HCT116 (cell line): ENCODE measurements at regions not wholly inside any gene's neighbourhood (a gene's known extent, or its start where the extent isn't known, plus 50 kb on each side); places are given as distances from the start of the nearest gene placed in this dataset.

ENCODE experiments used
- ATAC-seq: fragments of 200-7000 bp; cut with Tn5 transposase; 2 replicates; pipeline ENCODE4 v1.9.1; 2020; ENCODE audit warnings: mild to moderate bottlenecking, moderate library complexity
- BruUV-seq: library from RNA; stranded (reverse); fragments of 400-500 nt; replicated peaks from 2 replicates; lab custom pipeline; 2021; lab: Mats Ljungman, UMichigan
- CTCF ChIA-PET: fragments of 300-600 bp; sonication (Branson Sonifier 250); formaldehyde crosslinking; loops from one replicate; lab custom pipeline; 2021; ENCODE audit warnings: antibody characterized with exemption; lab: Charles Lee
- POLR2A ChIA-PET: fragments of 300-600, 350-600 bp; sonication (Branson Sonifier 250); formaldehyde crosslinking; loops from one replicate; lab custom pipeline; 2021; ENCODE audit warnings: antibody characterized with exemption; lab: Charles Lee
- RAD21 ChIA-PET, 2 experiments: fragments of 300-600 bp; sonication (Branson Sonifier 250); formaldehyde crosslinking; loops; one replicate each; lab custom pipeline; 2023; ENCODE audit warnings: low total read pairs in 2 of 2; ENCODE audit not compliant: uncharacterized antibody in 2 of 2, unreplicated experiment in 2 of 2, low non-redundant PET in 1 of 2; lab: Charles Lee
- DNase-seq: peaks from one replicate; pipeline ENCODE4 v3.0.0-alpha.2; 2010; ENCODE audit warnings: low read depth, low spot score
- H2AFZ ChIP-seq: fragments of 200-600 bp; shearing (Covaris generic), sonication (generic); 2 replicates; pipeline ENCODE4 v1.6.1; 2017; ENCODE audit warnings: low read depth, mixed run types, mixed read lengths, antibody characterized with exemption, low read length; ENCODE audit not compliant: poor library complexity, severe bottlenecking
- H3K27ac ChIP-seq: 2 replicates; pipeline ENCODE4 v1.5.1; 2012; ENCODE audit warnings: low read depth, low read length
- H3K27me3 ChIP-seq: fragments of 200-600 bp; sonication (generic); 2 replicates; pipeline ENCODE4 v1.6.1; 2016; ENCODE audit warnings: mixed run types, low read length, mixed read lengths; ENCODE audit not compliant: insufficient read depth
- H3K36me3 ChIP-seq, 2 experiments: fragments of 200-500 bp in 1 of 2; fragments of 200-600 bp in 1 of 2; sonication (Bioruptor generic) in 1 of 2; sonication (generic) in 1 of 2; 2 replicates each; pipeline versions ENCODE4 v1.5.1 to v1.6.1; 2014 to 2016; ENCODE audit warnings: low read length in 2 of 2, inconsistent platforms in 1 of 2, mixed read lengths in 1 of 2, mixed run types in 1 of 2; ENCODE audit not compliant: insufficient read depth in 2 of 2, control insufficient read depth in 1 of 2
- H3K4me1 ChIP-seq, 2 experiments: fragments of 200-600 bp in 1 of 2; sonication (generic) in 1 of 2; 2 replicates each; pipeline versions ENCODE4 v1.5.1 to v1.6.1; 2012 to 2017; ENCODE audit warnings: low read length in 2 of 2, inconsistent platforms in 1 of 2, mild to moderate bottlenecking in 1 of 2, mixed read lengths in 1 of 2, mixed run types in 1 of 2, moderate library complexity in 1 of 2; ENCODE audit not compliant: insufficient read depth in 2 of 2, control insufficient read depth in 1 of 2
- H3K4me2 ChIP-seq: fragments of 200-600 bp; sonication (generic); 2 replicates; pipeline ENCODE4 v1.6.1; 2017; ENCODE audit warnings: mixed run types, low read length, mixed read lengths
- H3K4me3 ChIP-seq, 2 experiments: fragments of 200-600 bp in 1 of 2; sonication (generic) in 1 of 2; replicated peaks in 1 of 2; 2 replicates each; pipeline ENCODE4 v1.5.1; 2011 to 2016; ENCODE audit warnings: low read length in 2 of 2, control low read depth in 1 of 2, low read depth in 1 of 2, mild to moderate bottlenecking in 1 of 2, mixed read lengths in 1 of 2, mixed run types in 1 of 2
- H3K79me2 ChIP-seq: fragments of 200-600 bp; sonication (generic); 2 replicates; pipeline ENCODE4 v1.6.1; 2017; ENCODE audit warnings: mild to moderate bottlenecking, mixed run types, low read length, moderate library complexity, mixed read lengths; ENCODE audit not compliant: insufficient read depth
- H3K9ac ChIP-seq: fragments of 200-600 bp; sonication (generic); 2 replicates; pipeline ENCODE4 v1.6.1; 2016; ENCODE audit warnings: low read length, mixed read lengths
- H3K9me2 ChIP-seq: fragments of 200-600 bp; sonication (generic), shearing (Covaris generic); 2 replicates; pipeline ENCODE4 v1.6.1; 2017; ENCODE audit warnings: mixed run types, mild to moderate bottlenecking, moderate library complexity; ENCODE audit not compliant: insufficient read depth
- H3K9me3 ChIP-seq, 2 experiments: fragments of 200-500 bp in 1 of 2; fragments of 200-600 bp in 1 of 2; sonication (Bioruptor generic) in 1 of 2; sonication (generic) in 1 of 2; 2 replicates each; pipeline ENCODE4 v1.6.1; 2014 to 2017; ENCODE audit warnings: low read length in 2 of 2, mixed read lengths in 2 of 2, inconsistent platforms in 1 of 2, low read depth in 1 of 2, mild to moderate bottlenecking in 1 of 2, mixed run types in 1 of 2, moderate library complexity in 1 of 2; ENCODE audit not compliant: control insufficient read depth in 1 of 2, insufficient read depth in 1 of 2
- H4K20me1 ChIP-seq: fragments of 200-600 bp; sonication (generic), shearing (Covaris generic); 2 replicates; pipeline ENCODE4 v1.6.1; 2017; ENCODE audit warnings: mixed run types, mild to moderate bottlenecking, moderate library complexity; ENCODE audit not compliant: insufficient read depth
- CBX3 ChIP-seq: IDR thresholded peaks from 2 replicates; pipeline ENCODE4 v1.6.1; 2012; ENCODE audit warnings: low read depth
- CEBPB ChIP-seq: IDR thresholded peaks from 2 replicates; pipeline ENCODE4 v1.6.1; 2012; ENCODE audit warnings: low read depth
- EZH2 ChIP-seq: fragments of 200-600 bp; sonication (generic); IDR thresholded peaks from 2 replicates; pipeline ENCODE4 v1.6.1; 2017; ENCODE audit warnings: antibody characterized with exemption, mixed run types
- JUND ChIP-seq: IDR thresholded peaks from 2 replicates; pipeline ENCODE4 v1.6.1; 2012
- POLR2AphosphoS5 ChIP-seq: IDR thresholded peaks from 2 replicates; pipeline ENCODE4 v1.6.1; 2011; ENCODE audit warnings: mild to moderate bottlenecking, low read depth, low read length, moderate library complexity
- SIN3A ChIP-seq: IDR thresholded peaks from 2 replicates; pipeline ENCODE4 v1.6.1; 2012; ENCODE audit warnings: low read depth
- SRF ChIP-seq: IDR thresholded peaks from 2 replicates; pipeline ENCODE4 v1.6.1; 2012; ENCODE audit warnings: low read depth
- YY1 ChIP-seq: IDR thresholded peaks from 2 replicates; pipeline ENCODE4 v1.6.1; 2011; ENCODE audit warnings: low read length, low read depth, moderate library complexity, mild to moderate bottlenecking; ENCODE audit not compliant: insufficient replicate concordance; ENCODE audit errors: extremely low read depth
- intact Hi-C: fragments of 100-400 bp; cut with micrococcal nuclease; formaldehyde crosslinking; loops from 2 replicates; pipeline ENCODE4 v1.10.0; 2022
- TF ChIP-seq, protein P1 (sequence below): IDR thresholded peaks from 2 replicates; pipeline ENCODE4 v1.6.1; 2012
- TF ChIP-seq, protein P2 (sequence below): IDR thresholded peaks from 2 replicates; pipeline ENCODE4 v1.6.1; 2012
- TF ChIP-seq, protein P3 (sequence below): IDR thresholded peaks from 2 replicates; pipeline ENCODE4 v1.6.1; 2012; ENCODE audit warnings: low read depth
- TF ChIP-seq, protein P4 (sequence below): IDR thresholded peaks from 2 replicates; pipeline ENCODE4 v1.6.1; 2011; ENCODE audit warnings: mild to moderate bottlenecking, low read length, moderate library complexity; ENCODE audit not compliant: insufficient replicate concordance; ENCODE audit errors: extremely low read depth

DNA sequence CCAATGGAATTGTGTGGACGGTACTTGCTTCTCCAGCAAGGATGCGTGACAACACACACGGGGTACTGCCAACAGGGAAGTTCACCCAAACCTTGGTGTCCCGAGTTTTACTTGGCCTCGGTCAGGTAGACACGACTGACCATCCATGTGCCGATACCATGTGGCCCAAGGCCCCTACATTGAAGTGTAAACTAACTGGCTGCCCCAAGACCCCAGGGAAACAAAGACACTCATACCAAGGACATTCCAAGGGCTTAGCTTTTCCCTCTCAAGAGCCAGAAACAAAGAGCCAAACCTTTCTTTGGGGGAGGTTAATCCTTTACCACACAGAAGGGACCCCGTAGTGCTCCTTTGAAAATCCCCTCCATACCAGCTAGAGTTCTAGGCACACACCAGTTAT is 215.9 kb upstream of the TNRC6C start:
- RAD21 ChIA-PET: no interaction called here
- no peak overlapping the region for H3K4me2 ChIP-seq
- no peaks in the 10 kb centered on the region for H3K36me3 ChIP-seq
- H3K27me3 ChIP-seq: peaks cover 18% of the 10 kb centered on the region; the same call in 1 of the 2 replicates
- H3K27ac ChIP-seq: no peak overlapping the region
- ATAC-seq: no peak
- H3K9me3 ChIP-seq: no peaks in the 10 kb centered on the region; a peak in 1 of 4 replicates
- TF ChIP-seq EZH2 (no peak), SIN3A (no peak)
- TF ChIP-seq, protein P1, sequence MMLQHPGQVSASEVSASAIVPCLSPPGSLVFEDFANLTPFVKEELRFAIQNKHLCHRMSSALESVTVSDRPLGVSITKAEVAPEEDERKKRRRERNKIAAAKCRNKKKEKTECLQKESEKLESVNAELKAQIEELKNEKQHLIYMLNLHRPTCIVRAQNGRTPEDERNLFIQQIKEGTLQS: no peak
- TF ChIP-seq, all 23 proteins: peak for 0
- Histone ChIP-seq H3K9me2 (no peaks in the 10 kb centered on the region), H3K4me3 (no peak overlapping the region), H3K9ac (no peak overlapping the region), H3K4me1 (no peaks in the 10 kb centered on the region), H4K20me1 (no peaks in the 10 kb centered on the region), H3K79me2 (no peaks in the 10 kb centered on the region), H2AFZ (no peak overlapping the region)
- ChIA-PET CTCF (no interaction called here), POLR2A (no interaction called here)
- no peak for DNase-seq
- no TSS peak for BruUV-seq
- intact Hi-C loops: no loop called here

GRCh38 chr17:77744066-77744988 is 214.2 kb upstream of the TNRC6C start:
- intact Hi-C loops: no loop called here
- no peak overlapping the region for H3K27ac ChIP-seq
- ChIA-PET CTCF (no interaction called here), POLR2A (no interaction called here), RAD21 (no interaction called here)
- H3K4me3 ChIP-seq: no peak overlapping the region
- H3K4me1 ChIP-seq: peaks cover 0 to 6% of the 10 kb centered on the region in 2 experiments; a peak in 1 of 4 replicates
- no peaks in the 10 kb centered on the region for H3K79me2 ChIP-seq
- H3K4me2 ChIP-seq: no peak overlapping the region
- no peaks in the 10 kb centered on the region for H3K36me3 ChIP-seq
- ATAC-seq (no peak), DNase-seq (no peak)
- no peaks in the 10 kb centered on the region for H4K20me1 ChIP-seq
- H2AFZ ChIP-seq: no peak overlapping the region
- no peaks in the 10 kb centered on the region; a peak in 1 of 4 replicates for H3K9me3 ChIP-seq
- no peaks in the 10 kb centered on the region for H3K9me2 ChIP-seq
- BruUV-seq: no TSS peak
- peaks cover 4% of the 10 kb centered on the region; the same call in 1 of the 2 replicates for H3K27me3 ChIP-seq
- H3K9ac ChIP-seq: no peak overlapping the region
- TF ChIP-seq SRF: no peak
- TF ChIP-seq, protein P2, sequence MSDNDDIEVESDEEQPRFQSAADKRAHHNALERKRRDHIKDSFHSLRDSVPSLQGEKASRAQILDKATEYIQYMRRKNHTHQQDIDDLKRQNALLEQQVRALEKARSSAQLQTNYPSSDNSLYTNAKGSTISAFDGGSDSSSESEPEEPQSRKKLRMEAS: no peak
- TF ChIP-seq CEBPB: no peak
- TF ChIP-seq, protein P3, sequence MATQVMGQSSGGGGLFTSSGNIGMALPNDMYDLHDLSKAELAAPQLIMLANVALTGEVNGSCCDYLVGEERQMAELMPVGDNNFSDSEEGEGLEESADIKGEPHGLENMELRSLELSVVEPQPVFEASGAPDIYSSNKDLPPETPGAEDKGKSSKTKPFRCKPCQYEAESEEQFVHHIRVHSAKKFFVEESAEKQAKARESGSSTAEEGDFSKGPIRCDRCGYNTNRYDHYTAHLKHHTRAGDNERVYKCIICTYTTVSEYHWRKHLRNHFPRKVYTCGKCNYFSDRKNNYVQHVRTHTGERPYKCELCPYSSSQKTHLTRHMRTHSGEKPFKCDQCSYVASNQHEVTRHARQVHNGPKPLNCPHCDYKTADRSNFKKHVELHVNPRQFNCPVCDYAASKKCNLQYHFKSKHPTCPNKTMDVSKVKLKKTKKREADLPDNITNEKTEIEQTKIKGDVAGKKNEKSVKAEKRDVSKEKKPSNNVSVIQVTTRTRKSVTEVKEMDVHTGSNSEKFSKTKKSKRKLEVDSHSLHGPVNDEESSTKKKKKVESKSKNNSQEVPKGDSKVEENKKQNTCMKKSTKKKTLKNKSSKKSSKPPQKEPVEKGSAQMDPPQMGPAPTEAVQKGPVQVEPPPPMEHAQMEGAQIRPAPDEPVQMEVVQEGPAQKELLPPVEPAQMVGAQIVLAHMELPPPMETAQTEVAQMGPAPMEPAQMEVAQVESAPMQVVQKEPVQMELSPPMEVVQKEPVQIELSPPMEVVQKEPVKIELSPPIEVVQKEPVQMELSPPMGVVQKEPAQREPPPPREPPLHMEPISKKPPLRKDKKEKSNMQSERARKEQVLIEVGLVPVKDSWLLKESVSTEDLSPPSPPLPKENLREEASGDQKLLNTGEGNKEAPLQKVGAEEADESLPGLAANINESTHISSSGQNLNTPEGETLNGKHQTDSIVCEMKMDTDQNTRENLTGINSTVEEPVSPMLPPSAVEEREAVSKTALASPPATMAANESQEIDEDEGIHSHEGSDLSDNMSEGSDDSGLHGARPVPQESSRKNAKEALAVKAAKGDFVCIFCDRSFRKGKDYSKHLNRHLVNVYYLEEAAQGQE: no peak
- TF ChIP-seq YY1: no peak
- TF ChIP-seq, protein P1: no peak
- TF ChIP-seq SIN3A: no peak
- TF ChIP-seq JUND: no peak
- TF ChIP-seq CBX3: no peak
- TF ChIP-seq, protein P4, sequence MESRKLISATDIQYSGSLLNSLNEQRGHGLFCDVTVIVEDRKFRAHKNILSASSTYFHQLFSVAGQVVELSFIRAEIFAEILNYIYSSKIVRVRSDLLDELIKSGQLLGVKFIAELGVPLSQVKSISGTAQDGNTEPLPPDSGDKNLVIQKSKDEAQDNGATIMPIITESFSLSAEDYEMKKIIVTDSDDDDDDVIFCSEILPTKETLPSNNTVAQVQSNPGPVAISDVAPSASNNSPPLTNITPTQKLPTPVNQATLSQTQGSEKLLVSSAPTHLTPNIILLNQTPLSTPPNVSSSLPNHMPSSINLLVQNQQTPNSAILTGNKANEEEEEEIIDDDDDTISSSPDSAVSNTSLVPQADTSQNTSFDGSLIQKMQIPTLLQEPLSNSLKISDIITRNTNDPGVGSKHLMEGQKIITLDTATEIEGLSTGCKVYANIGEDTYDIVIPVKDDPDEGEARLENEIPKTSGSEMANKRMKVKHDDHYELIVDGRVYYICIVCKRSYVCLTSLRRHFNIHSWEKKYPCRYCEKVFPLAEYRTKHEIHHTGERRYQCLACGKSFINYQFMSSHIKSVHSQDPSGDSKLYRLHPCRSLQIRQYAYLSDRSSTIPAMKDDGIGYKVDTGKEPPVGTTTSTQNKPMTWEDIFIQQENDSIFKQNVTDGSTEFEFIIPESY: no peak
- TF ChIP-seq POLR2AphosphoS5: no peak
